Left forelimb (tissue), 1 donor: ENCODE measurements at regions not wholly inside any gene's neighbourhood (a gene's known extent, or its start where the extent isn't known, plus 50 kb on each side); places are given as distances from the start of the nearest gene placed in this dataset.

ENCODE experiments used
- DNase-seq: peaks from one replicate; pipeline ENCODE4 v3.0.0-alpha.2; 2018; ENCODE audit warnings: low spot score

GRCh38 chr7:84677117-84677732 is 482.6 kb upstream of the SEMA3A start:
- DNase-seq, result no peak

GRCh38 chr7:84675633-84676034 is 481.0 kb upstream of the SEMA3A start:
- no peak for DNase-seq

- DNase-seq, result no peak
These were observed 479.8 kb upstream of the SEMA3A start for GRCh38 chr7:84674236-84674913.

- DNase-seq, result no peak
These were observed 474.7 kb upstream of the SEMA3A start for GRCh38 chr7:84669177-84669732.

- DNase-seq, result no peak
These were observed 473.5 kb upstream of the SEMA3A start for GRCh38 chr7:84668116-84668515.

- no peak for DNase-seq
These were observed 472.1 kb upstream of the SEMA3A start for GRCh38 chr7:84666651-84667050.

- no peak for DNase-seq
These were observed 470.8 kb upstream of the SEMA3A start for GRCh38 chr7:84665339-84665738.

GRCh38 chr7:84664626-84665025 is 470.0 kb upstream of the SEMA3A start:
- no peak for DNase-seq

GRCh38 chr7:84663224-84663623 is 468.6 kb upstream of the SEMA3A start:
- DNase-seq, result no peak

GRCh38 chr7:84658286-84658685 is 463.7 kb upstream of the SEMA3A start:
- no peak for DNase-seq

- DNase-seq, result no peak
These were observed 459.7 kb upstream of the SEMA3A start for GRCh38 chr7:84654273-84654672.

- DNase-seq, result no peak
These were observed 457.3 kb upstream of the SEMA3A start for GRCh38 chr7:84651876-84652275.

- DNase-seq, result no peak
These were observed 453.5 kb upstream of the SEMA3A start for GRCh38 chr7:84647797-84648757.

- no peak for DNase-seq
These were observed 448.0 kb upstream of the SEMA3A start for GRCh38 chr7:84642611-84643010.

GRCh38 chr7:84640637-84641036 is 446.0 kb upstream of the SEMA3A start:
- DNase-seq, result no peak

GRCh38 chr7:84638339-84638697 is 443.7 kb upstream of the SEMA3A start:
- no peak for DNase-seq

- DNase-seq, result no peak
These were observed 443.2 kb upstream of the SEMA3A start for GRCh38 chr7:84637568-84638338.

- no peak for DNase-seq
These were observed 437.3 kb upstream of the SEMA3A start for GRCh38 chr7:84631913-84632312.

- DNase-seq, result no peak
These were observed 435.2 kb upstream of the SEMA3A start for GRCh38 chr7:84629640-84630318.

- DNase-seq, result no peak
These were observed 434.6 kb upstream of the SEMA3A start for GRCh38 chr7:84629216-84629615.

- DNase-seq, result no peak
These were observed 432.7 kb upstream of the SEMA3A start for GRCh38 chr7:84627250-84627649.
